IMR-90 (cell line): ENCODE measurements at regions not wholly inside any gene's neighbourhood (a gene's known extent, or its start where the extent isn't known, plus 50 kb on each side); places are given as distances from the start of the nearest gene placed in this dataset.

Experiments
- ATAC-seq: fragments of 200-7000 bp; cut with Tn5 transposase; 2 replicates; pipeline ENCODE4 v1.9.1; 2020; ENCODE audit warnings: low read depth, mild to moderate bottlenecking, moderate library complexity
- BruUV-seq: library from RNA; stranded (reverse); fragments of 400-500 nt; replicated peaks from 2 replicates; lab custom pipeline; 2021; lab: Mats Ljungman, UMichigan
- CTCF ChIA-PET: fragments of 300-600 bp; formaldehyde crosslinking; extraction: SDS; loops from one replicate; lab custom pipeline; 2021; ENCODE audit warnings: antibody characterized with exemption; lab: Yijun Ruan, JAX
- POLR2A ChIA-PET: fragments of 300-600 bp; sonication (Branson Sonifier 250); formaldehyde crosslinking; loops from one replicate; lab custom pipeline; 2022; ENCODE audit warnings: antibody characterized with exemption; ENCODE audit not compliant: unreplicated experiment; lab: Charles Lee
- DNase-seq: peaks from one replicate; pipeline ENCODE4 v3.0.0; 2013
- H2AFZ ChIP-seq: replicated peaks from 2 replicates; pipeline ENCODE3; 2013; ENCODE audit warnings: low read length, mild to moderate bottlenecking; ENCODE audit not compliant: poor library complexity
- H2AK5ac ChIP-seq: 2 replicates; pipeline ENCODE4 v1.6.1; 2013; ENCODE audit warnings: low read depth, low read length, inconsistent platforms
- H2AK9ac ChIP-seq: replicated peaks from 2 replicates; pipeline ENCODE3; 2013; ENCODE audit warnings: mild to moderate bottlenecking, low read depth, low read length, moderate library complexity; ENCODE audit not compliant: poor library complexity
- H2BK120ac ChIP-seq: 2 replicates; pipeline ENCODE4 v1.6.1; 2013; ENCODE audit warnings: low read depth, low read length, inconsistent platforms
- H2BK15ac ChIP-seq: 3 replicates; pipeline ENCODE4 v1.6.1; 2013; ENCODE audit warnings: low read depth, low read length, inconsistent platforms
- H2BK20ac ChIP-seq: 2 replicates; pipeline ENCODE4 v1.6.1; 2013; ENCODE audit warnings: low read depth, mild to moderate bottlenecking, inconsistent platforms, low read length, moderate library complexity
- H2BK5ac ChIP-seq: 2 replicates; pipeline ENCODE4 v1.6.1; 2013; ENCODE audit warnings: mild to moderate bottlenecking, low read depth, low read length, inconsistent platforms; ENCODE audit not compliant: poor library complexity, severe bottlenecking
- H3K14ac ChIP-seq: replicated peaks from 2 replicates; pipeline ENCODE4 v1.6.1; 2013; ENCODE audit warnings: low read depth, low read length, inconsistent platforms
- H3K18ac ChIP-seq: 2 replicates; pipeline ENCODE4 v1.6.1; 2013; ENCODE audit warnings: low read depth, low read length, control low read depth
- H3K23ac ChIP-seq: 2 replicates; pipeline ENCODE4 v1.6.1; 2013; ENCODE audit warnings: low read depth, low read length, inconsistent platforms
- H3K27ac ChIP-seq: 2 replicates; pipeline ENCODE4 v1.5.1; 2013; ENCODE audit warnings: mild to moderate bottlenecking, control low read depth, low read length; ENCODE audit not compliant: insufficient read depth
- H3K27me3 ChIP-seq: 2 replicates; pipeline ENCODE4 v1.6.1; 2013; ENCODE audit warnings: low read length; ENCODE audit not compliant: control insufficient read depth, insufficient read depth
- H3K36me3 ChIP-seq: 2 replicates; pipeline ENCODE4 v1.6.1; 2013; ENCODE audit warnings: low read length, mixed read lengths; ENCODE audit not compliant: control insufficient read depth, insufficient read depth
- H3K4ac ChIP-seq: 2 replicates; pipeline ENCODE4 v1.6.1; 2013; ENCODE audit warnings: low read depth, low read length, inconsistent platforms
- H3K4me1 ChIP-seq: 2 replicates; pipeline ENCODE4 v1.6.1; 2013; ENCODE audit warnings: low read length, mixed read lengths; ENCODE audit not compliant: control insufficient read depth, insufficient read depth
- H3K4me2 ChIP-seq: 2 replicates; pipeline ENCODE4 v1.6.1; 2013; ENCODE audit warnings: low read depth, mild to moderate bottlenecking, control low read depth, low read length, moderate library complexity
- H3K4me3 ChIP-seq: 2 replicates; pipeline ENCODE4 v1.5.1; 2013; ENCODE audit warnings: low read depth, mild to moderate bottlenecking, control low read depth, low read length, moderate library complexity; ENCODE audit not compliant: insufficient read depth
- H3K56ac ChIP-seq: 2 replicates; pipeline ENCODE4 v1.6.1; 2013; ENCODE audit warnings: low read length, inconsistent platforms; ENCODE audit not compliant: insufficient read depth; ENCODE audit errors: extremely low read depth
- H3K79me1 ChIP-seq, 2 experiments: 2 replicates each; pipeline ENCODE4 v1.6.1; 2013; ENCODE audit warnings: low read length in 2 of 2, inconsistent platforms in 1 of 2, low read depth in 1 of 2
- H3K9ac ChIP-seq: 2 replicates; pipeline ENCODE4 v1.6.1; 2013; ENCODE audit warnings: low read depth, low read length, control low read depth
- H3K9me1 ChIP-seq: 2 replicates; pipeline ENCODE4 v1.6.1; 2013; ENCODE audit warnings: low read length, inconsistent platforms; ENCODE audit not compliant: insufficient read depth
- H3K9me3 ChIP-seq: 2 replicates; pipeline ENCODE4 v1.6.1; 2013; ENCODE audit warnings: low read length; ENCODE audit not compliant: control insufficient read depth, insufficient read depth
- H4K20me1 ChIP-seq: 2 replicates; pipeline ENCODE4 v1.6.1; 2013; ENCODE audit warnings: low read length, inconsistent platforms; ENCODE audit not compliant: insufficient read depth
- H4K5ac ChIP-seq: 2 replicates; pipeline ENCODE4 v1.6.1; 2013; ENCODE audit warnings: mild to moderate bottlenecking, low read depth, low read length, control low read depth
- H4K8ac ChIP-seq, 2 experiments: 2 replicates each; pipeline ENCODE4 v1.6.1; 2013; ENCODE audit warnings: low read depth in 2 of 2, low read length in 2 of 2, control low read depth in 1 of 2, inconsistent platforms in 1 of 2
- H4K91ac ChIP-seq: 2 replicates; pipeline ENCODE4 v1.6.1; 2013; ENCODE audit warnings: low read depth, low read length, inconsistent platforms; ENCODE audit not compliant: insufficient read depth
- CHD1 ChIP-seq: IDR thresholded peaks from 2 replicates; pipeline ENCODE4 v1.6.1; 2012; ENCODE audit warnings: low read depth, low read length, improper control_type of control experiment
- CTCF ChIP-seq: conservative IDR thresholded peaks from 2 replicates; pipeline ENCODE4 v1.5.1; 2012; ENCODE audit warnings: mild to moderate bottlenecking, low read depth, low read length, improper control_type of control experiment
- MAZ ChIP-seq: IDR thresholded peaks from 2 replicates; pipeline ENCODE4 v1.6.1; 2012; ENCODE audit warnings: low read depth, mild to moderate bottlenecking, low read length, improper control_type of control experiment, moderate library complexity, borderline replicate concordance
- NFE2L2 ChIP-seq: fragments of 150-350 bp; IDR thresholded peaks from 2 replicates; pipeline ENCODE4 v1.6.1; 2016; ENCODE audit warnings: low read depth, mild to moderate bottlenecking, low read length
- POLR2A ChIP-seq: IDR thresholded peaks from 2 replicates; pipeline ENCODE4 v1.6.1; 2012; ENCODE audit warnings: mild to moderate bottlenecking, low read depth, low read length
- WGBS, 2 experiments: methylation state at CpG; one replicate each; pipeline versions ENCODE4 v1.1.5 to v1.1.7; 2013; ENCODE audit warnings: missing lambda C conversion rate in 2 of 2; ENCODE audit not compliant: insufficient read length in 1 of 2; ENCODE audit errors: extremely low coverage in 2 of 2; 5-methylcytosine and 5-hydroxymethylcytosine counted together
- dilution Hi-C: fragments of 300-500 bp; cut with HindIII; formaldehyde crosslinking; loops from one replicate; pipeline ENCODE4 v1.14.3; 2018; ENCODE audit warnings: low sequenced_read_pairs; ENCODE audit not compliant: unreplicated experiment
- in situ Hi-C: fragments of 300-500 bp; cut with MboI; formaldehyde crosslinking; loops from 3 replicates; pipeline ENCODE4 v1.14.3; 2019; ENCODE audit warnings: low sequenced_read_pairs, inconsistent platforms, mixed read lengths
- intact Hi-C: fragments of 100-400 bp; cut with micrococcal nuclease; formaldehyde crosslinking; loops from 2 replicates; pipeline ENCODE4 v1.10.0; 2022

- Histone ChIP-seq H3K9me1 (no peaks in the 10 kb centered on the region), H2AK5ac (no peak overlapping the region), H3K9me3 (no peaks in the 10 kb centered on the region; the same call in 1 of the 2 replicates), H4K8ac (no peak overlapping the region), H4K91ac (no peak overlapping the region), H3K56ac (no peak overlapping the region), H3K14ac (no peak overlapping the region), H3K23ac (no peak overlapping the region), H2BK20ac (no peak overlapping the region), H3K36me3 (no peaks in the 10 kb centered on the region), H3K79me1 (no peaks in the 10 kb centered on the region), H3K27ac (no peak overlapping the region), H3K4me2 (no peak overlapping the region), H4K5ac (no peak overlapping the region), H3K27me3 (peaks cover 2% of the 10 kb centered on the region; the same call in 1 of the 2 replicates), H2BK5ac (no peak overlapping the region), H2AK9ac (no peak overlapping the region), H3K4ac (no peak overlapping the region), H3K18ac (no peak overlapping the region), H2BK15ac (no peak overlapping the region), H2BK120ac (no peak overlapping the region), H4K20me1 (no peaks in the 10 kb centered on the region), H3K4me3 (no peak overlapping the region), H3K4me1 (no peaks in the 10 kb centered on the region), H2AFZ (no peak overlapping the region), H3K9ac (no peak overlapping the region)
- in situ Hi-C loops (no loop called here), intact Hi-C loops (no loop called here), dilution Hi-C loops (no loop called here)
- TF ChIP-seq POLR2A, result no peak
- TF ChIP-seq CHD1, result no peak
- no peak for TF ChIP-seq NFE2L2
- TF ChIP-seq MAZ, result no peak
- TF ChIP-seq CTCF, result no peak
- no CpG with 5 or more reads among the region's 6 CpGs for WGBS, 2 experiments
- ChIA-PET CTCF (no interaction called here), POLR2A (no interaction called here)
- DNase-seq (no peak), ATAC-seq (no peak)
- no TSS peak for BruUV-seq
These were observed 130.0 kb upstream of the TNR start for GRCh38 chr1:175873290-175873935.
